MM.1S (cell line): ENCODE measurements at regions not wholly inside any gene's neighbourhood (a gene's known extent, or its start where the extent isn't known, plus 50 kb on each side); places are given as distances from the start of the nearest gene placed in this dataset.

Source experiments
- DNase-seq: peaks from one replicate; pipeline ENCODE4 v3.0.0-alpha.2; 2015
- H2AFZ ChIP-seq: fragments of 300-600 bp; sonication (generic); 2 replicates; pipeline ENCODE4 v1.6.0; 2016; ENCODE audit warnings: antibody characterized with exemption, low read length
- H3F3A ChIP-seq: fragments of 300-600 bp; sonication (generic); 2 replicates; pipeline ENCODE4 v1.6.1; 2016; ENCODE audit warnings: mild to moderate bottlenecking, antibody characterized with exemption, low read length, moderate library complexity, mixed read lengths; ENCODE audit not compliant: insufficient read depth
- H3K27ac ChIP-seq: fragments of 300-600 bp; sonication (generic); 2 replicates; pipeline ENCODE4 v1.5.1; 2016; ENCODE audit warnings: mild to moderate bottlenecking, low read length
- H3K27me3 ChIP-seq: fragments of 300-600 bp; sonication (generic); replicated peaks from 2 replicates; pipeline ENCODE4 v1.6.0; 2016; ENCODE audit warnings: low read length; ENCODE audit not compliant: insufficient read depth
- H3K36me3 ChIP-seq: fragments of 300-600 bp; sonication (generic); replicated peaks from 2 replicates; pipeline ENCODE4 v1.6.1; 2016; ENCODE audit warnings: mild to moderate bottlenecking, low read length, mixed read lengths; ENCODE audit not compliant: insufficient read depth
- H3K4me1 ChIP-seq: fragments of 300-600 bp; sonication (generic); 2 replicates; pipeline ENCODE4 v1.6.1; 2016; ENCODE audit warnings: low read length, mixed read lengths
- H3K4me2 ChIP-seq: fragments of 300-600 bp; sonication (generic); 2 replicates; pipeline ENCODE4 v1.6.0; 2016; ENCODE audit warnings: low read depth, low read length
- H3K4me3 ChIP-seq: fragments of 300-600 bp; sonication (generic); 2 replicates; pipeline ENCODE4 v1.5.1; 2016; ENCODE audit warnings: low read length, mixed read lengths
- H3K79me2 ChIP-seq: fragments of 300-600 bp; sonication (generic); 2 replicates; pipeline ENCODE4 v1.6.1; 2016; ENCODE audit warnings: mixed run types, low read length, mixed read lengths
- H3K9ac ChIP-seq: fragments of 300-600 bp; sonication (generic); 2 replicates; pipeline ENCODE4 v1.6.1; 2016; ENCODE audit warnings: low read length, mixed read lengths
- H3K9me2 ChIP-seq: fragments of 300-600 bp; sonication (generic); replicated peaks from 2 replicates; pipeline ENCODE4 v1.6.1; 2016; ENCODE audit warnings: mild to moderate bottlenecking, low read length, mixed read lengths; ENCODE audit not compliant: insufficient read depth
- H3K9me3 ChIP-seq: fragments of 300-600 bp; sonication (generic); replicated peaks from 2 replicates; pipeline ENCODE4 v1.6.1; 2016; ENCODE audit warnings: mild to moderate bottlenecking, low read length, mixed read lengths; ENCODE audit not compliant: insufficient read depth
- H4K20me1 ChIP-seq: fragments of 300-600 bp; sonication (generic); 2 replicates; pipeline ENCODE4 v1.6.1; 2016; ENCODE audit warnings: mild to moderate bottlenecking, low read length, moderate library complexity, mixed read lengths; ENCODE audit not compliant: insufficient read depth
- EZH2 ChIP-seq: fragments of 300-600 bp; sonication (generic); optimal IDR thresholded peaks from 2 replicates; pipeline ENCODE3; 2017; ENCODE audit warnings: low read depth, mild to moderate bottlenecking, antibody characterized with exemption, low read length, mixed read lengths
- EZH2phosphoT487 ChIP-seq: fragments of 300-600 bp; sonication (generic); IDR thresholded peaks from 2 replicates; pipeline ENCODE4 v1.6.1; 2018; ENCODE audit warnings: antibody characterized with exemption, low read length
- TF ChIP-seq, protein P1 (sequence below): fragments of 300-600 bp; sonication (generic); IDR thresholded peaks from 2 replicates; pipeline ENCODE4 v1.5.1; 2016; ENCODE audit warnings: antibody characterized with exemption, low read length, mixed read lengths

DNA sequence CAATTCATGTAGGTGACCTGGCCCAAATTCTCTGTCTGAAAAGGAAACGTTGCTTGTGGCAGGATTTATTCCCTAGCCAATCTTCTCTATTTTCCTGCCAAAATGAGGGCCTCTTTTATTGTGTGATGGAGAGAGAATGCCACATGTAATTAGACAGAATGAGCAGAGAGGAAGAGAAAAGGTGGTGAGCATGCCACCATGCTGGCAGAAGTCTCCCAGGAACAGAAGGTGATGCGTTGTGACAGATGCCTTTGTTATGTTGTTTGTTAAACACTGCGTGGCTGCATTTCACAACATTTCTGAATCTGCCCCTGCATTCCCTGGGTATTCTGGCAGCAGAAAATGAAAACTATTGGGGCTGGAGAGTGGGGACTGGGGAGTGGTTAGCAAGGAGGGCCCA is 577.6 kb downstream of the TLR4 start:
- Histone ChIP-seq H2AFZ (no peak overlapping the region), H3K27ac (no peak overlapping the region), H3K4me1 (no peaks in the 10 kb centered on the region), H3K4me3 (no peak overlapping the region), H3K79me2 (no peaks in the 10 kb centered on the region), H3K4me2 (no peak overlapping the region), H3K9me2 (no peaks in the 10 kb centered on the region), H4K20me1 (no peaks in the 10 kb centered on the region), H3K9ac (no peak overlapping the region), H3K27me3 (no peaks in the 10 kb centered on the region), H3F3A (no peaks in the 10 kb centered on the region), H3K36me3 (no peaks in the 10 kb centered on the region), H3K9me3 (no peaks in the 10 kb centered on the region)
- TF ChIP-seq EZH2phosphoT487: no peak
- TF ChIP-seq EZH2: no peak
- TF ChIP-seq, protein P1, sequence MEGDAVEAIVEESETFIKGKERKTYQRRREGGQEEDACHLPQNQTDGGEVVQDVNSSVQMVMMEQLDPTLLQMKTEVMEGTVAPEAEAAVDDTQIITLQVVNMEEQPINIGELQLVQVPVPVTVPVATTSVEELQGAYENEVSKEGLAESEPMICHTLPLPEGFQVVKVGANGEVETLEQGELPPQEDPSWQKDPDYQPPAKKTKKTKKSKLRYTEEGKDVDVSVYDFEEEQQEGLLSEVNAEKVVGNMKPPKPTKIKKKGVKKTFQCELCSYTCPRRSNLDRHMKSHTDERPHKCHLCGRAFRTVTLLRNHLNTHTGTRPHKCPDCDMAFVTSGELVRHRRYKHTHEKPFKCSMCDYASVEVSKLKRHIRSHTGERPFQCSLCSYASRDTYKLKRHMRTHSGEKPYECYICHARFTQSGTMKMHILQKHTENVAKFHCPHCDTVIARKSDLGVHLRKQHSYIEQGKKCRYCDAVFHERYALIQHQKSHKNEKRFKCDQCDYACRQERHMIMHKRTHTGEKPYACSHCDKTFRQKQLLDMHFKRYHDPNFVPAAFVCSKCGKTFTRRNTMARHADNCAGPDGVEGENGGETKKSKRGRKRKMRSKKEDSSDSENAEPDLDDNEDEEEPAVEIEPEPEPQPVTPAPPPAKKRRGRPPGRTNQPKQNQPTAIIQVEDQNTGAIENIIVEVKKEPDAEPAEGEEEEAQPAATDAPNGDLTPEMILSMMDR: no peak
- no peak for DNase-seq

DNA sequence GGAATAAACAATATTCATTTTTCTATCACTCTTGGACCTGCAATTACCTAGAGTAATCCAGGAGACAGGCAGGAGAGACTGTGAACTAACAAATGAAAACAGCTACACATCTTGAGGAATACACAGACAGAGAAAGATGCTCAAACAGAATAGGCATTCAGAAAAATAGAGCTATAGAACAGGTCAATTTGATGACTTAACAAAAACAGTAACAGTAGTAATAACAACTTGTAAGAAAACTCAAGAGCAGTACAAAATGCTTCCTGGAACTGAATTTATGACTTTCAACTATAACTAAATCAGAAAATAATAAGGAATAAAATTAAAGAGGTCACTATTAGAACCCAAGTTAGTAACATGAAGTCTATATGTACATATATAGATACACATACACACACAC is 579.3 kb downstream of the TLR4 start:
- Histone ChIP-seq H3K79me2 (no peaks in the 10 kb centered on the region), H2AFZ (no peak overlapping the region), H3K4me1 (no peaks in the 10 kb centered on the region), H4K20me1 (no peaks in the 10 kb centered on the region), H3K9me3 (no peaks in the 10 kb centered on the region), H3K36me3 (no peaks in the 10 kb centered on the region), H3K27me3 (no peaks in the 10 kb centered on the region), H3K27ac (no peak overlapping the region), H3K4me2 (no peak overlapping the region), H3K9me2 (no peaks in the 10 kb centered on the region), H3K9ac (no peak overlapping the region), H3F3A (no peaks in the 10 kb centered on the region), H3K4me3 (no peak overlapping the region)
- no peak for DNase-seq
- no peak for TF ChIP-seq EZH2phosphoT487

DNA sequence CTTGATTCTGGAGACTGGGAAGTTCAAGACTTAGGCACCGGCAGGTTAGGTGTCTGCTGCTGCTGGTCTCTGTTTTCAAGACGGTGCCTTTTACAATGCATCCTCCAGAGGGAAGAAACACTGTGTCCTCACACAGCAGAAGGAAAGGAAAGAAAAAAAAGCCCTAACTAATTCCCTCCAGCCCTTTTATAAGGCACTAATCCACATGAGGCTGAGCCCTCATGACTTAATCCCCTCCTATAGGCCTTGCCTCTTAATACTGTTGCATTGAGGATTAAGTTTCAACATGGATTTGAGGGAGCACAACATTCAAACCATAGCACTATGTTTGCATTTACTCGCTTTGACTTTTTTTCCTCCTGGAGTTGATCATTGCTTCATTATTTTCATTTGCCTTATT is 585.9 kb downstream of the TLR4 start:
- no peak overlapping the region for H2AFZ ChIP-seq
- no peak overlapping the region for H3K4me2 ChIP-seq
- H3K36me3 ChIP-seq: no peaks in the 10 kb centered on the region
- DNase-seq: no peak
- H3K9me3 ChIP-seq: no peaks in the 10 kb centered on the region
- H3K9me2 ChIP-seq: no peaks in the 10 kb centered on the region
- H4K20me1 ChIP-seq: no peaks in the 10 kb centered on the region
- no peaks in the 10 kb centered on the region for H3K4me1 ChIP-seq
- H3K9ac ChIP-seq: no peak overlapping the region
- TF ChIP-seq, protein P1: no peak
- TF ChIP-seq EZH2: no peak
- no peak for TF ChIP-seq EZH2phosphoT487
- H3K4me3 ChIP-seq: no peak overlapping the region
- no peak overlapping the region for H3K27ac ChIP-seq
- no peaks in the 10 kb centered on the region for H3K27me3 ChIP-seq
- H3K79me2 ChIP-seq: no peaks in the 10 kb centered on the region
- H3F3A ChIP-seq: no peaks in the 10 kb centered on the region

DNA sequence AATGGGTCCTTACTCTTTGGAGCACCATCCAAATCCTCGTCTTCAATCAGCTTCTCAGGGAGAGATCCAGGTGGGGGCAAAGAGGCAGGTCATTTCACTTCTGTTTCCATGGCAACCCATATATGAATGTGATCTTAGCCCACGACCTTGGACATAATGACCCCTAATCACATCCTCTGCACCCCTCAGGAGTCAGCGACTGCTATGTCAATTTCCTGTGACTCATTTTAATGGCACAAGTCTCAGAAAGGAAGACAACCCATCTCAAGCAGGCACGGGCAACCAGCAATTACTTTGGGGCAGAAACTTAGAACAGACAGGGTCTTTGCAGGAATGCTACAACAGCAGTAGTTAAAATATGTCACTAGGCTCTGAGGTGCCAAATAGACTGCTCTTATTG is 591.2 kb downstream of the TLR4 start:
- TF ChIP-seq EZH2: no peak
- Histone ChIP-seq H3K9ac (no peak overlapping the region), H3K4me1 (no peaks in the 10 kb centered on the region), H3K27ac (no peak overlapping the region), H4K20me1 (no peaks in the 10 kb centered on the region), H3K27me3 (no peaks in the 10 kb centered on the region), H3K36me3 (no peaks in the 10 kb centered on the region), H3K4me3 (no peak overlapping the region), H3K79me2 (no peaks in the 10 kb centered on the region), H2AFZ (no peak overlapping the region), H3F3A (no peaks in the 10 kb centered on the region), H3K9me2 (no peaks in the 10 kb centered on the region), H3K4me2 (no peak overlapping the region), H3K9me3 (no peaks in the 10 kb centered on the region)
- no peak for DNase-seq
